ENCODE measurements at regions not wholly inside any gene's neighbourhood (a gene's known extent, or its start where the extent isn't known, plus 50 kb on each side); places are given as distances from the start of the nearest gene placed in this dataset.

- no peak for TF ChIP-seq CTCF (IDR thresholded peaks at IDR 0.05)
- no peak for TF ChIP-seq EZH2 (IDR thresholded peaks at IDR 0.05; ENCODE audit: borderline replicate concordance, insufficient read depth, low read depth, low read length, poor library complexity, severe bottlenecking)
These were observed 259.1 kb upstream of the FAM174A start for GRCh38 chr5:100276071-100276470.

All from B cell (primary cell).